ENCODE measurements at regions not wholly inside any gene's neighbourhood (a gene's known extent, or its start where the extent isn't known, plus 50 kb on each side); places are given as distances from the start of the nearest gene placed in this dataset.

DNA sequence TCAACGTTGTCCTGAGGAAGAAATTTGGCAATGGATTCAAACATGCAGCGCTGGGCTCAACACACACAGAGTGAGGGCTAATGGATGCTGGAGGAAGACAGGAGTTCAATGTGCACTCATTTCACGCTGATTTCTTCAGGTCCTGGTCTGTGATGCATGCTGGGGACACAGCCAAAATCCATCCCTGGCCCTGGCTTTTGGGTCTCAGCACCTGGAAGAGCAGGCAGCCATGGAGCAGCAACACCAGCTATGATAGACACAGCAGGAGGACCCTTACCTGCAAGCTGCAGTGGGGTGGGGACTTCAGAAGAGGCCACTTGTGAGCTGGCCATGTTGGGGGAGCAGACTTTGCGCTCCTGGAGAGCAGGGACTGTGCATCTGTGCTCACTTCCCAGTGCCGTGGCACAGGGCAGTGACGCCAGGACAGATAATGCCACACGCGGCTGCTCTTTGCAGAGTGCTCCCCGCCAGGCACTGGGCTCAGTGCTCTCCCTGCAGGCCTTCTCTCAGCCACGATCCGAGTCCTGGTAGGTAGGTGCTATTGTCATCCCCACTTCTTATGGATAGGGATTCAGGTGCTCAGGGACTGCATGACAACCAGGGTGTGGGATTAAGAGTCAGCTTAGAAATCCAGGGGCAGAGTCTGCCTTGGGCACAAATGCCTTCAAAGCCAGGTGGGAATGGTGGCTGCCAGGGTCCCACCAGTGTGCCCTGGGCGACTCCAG is 138.8 kb upstream of the UNC5B start:
- TF ChIP-seq, protein P1, sequence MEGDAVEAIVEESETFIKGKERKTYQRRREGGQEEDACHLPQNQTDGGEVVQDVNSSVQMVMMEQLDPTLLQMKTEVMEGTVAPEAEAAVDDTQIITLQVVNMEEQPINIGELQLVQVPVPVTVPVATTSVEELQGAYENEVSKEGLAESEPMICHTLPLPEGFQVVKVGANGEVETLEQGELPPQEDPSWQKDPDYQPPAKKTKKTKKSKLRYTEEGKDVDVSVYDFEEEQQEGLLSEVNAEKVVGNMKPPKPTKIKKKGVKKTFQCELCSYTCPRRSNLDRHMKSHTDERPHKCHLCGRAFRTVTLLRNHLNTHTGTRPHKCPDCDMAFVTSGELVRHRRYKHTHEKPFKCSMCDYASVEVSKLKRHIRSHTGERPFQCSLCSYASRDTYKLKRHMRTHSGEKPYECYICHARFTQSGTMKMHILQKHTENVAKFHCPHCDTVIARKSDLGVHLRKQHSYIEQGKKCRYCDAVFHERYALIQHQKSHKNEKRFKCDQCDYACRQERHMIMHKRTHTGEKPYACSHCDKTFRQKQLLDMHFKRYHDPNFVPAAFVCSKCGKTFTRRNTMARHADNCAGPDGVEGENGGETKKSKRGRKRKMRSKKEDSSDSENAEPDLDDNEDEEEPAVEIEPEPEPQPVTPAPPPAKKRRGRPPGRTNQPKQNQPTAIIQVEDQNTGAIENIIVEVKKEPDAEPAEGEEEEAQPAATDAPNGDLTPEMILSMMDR (IDR thresholded peaks at IDR 0.05): no peak
- no peak for TF ChIP-seq POLR2A (IDR thresholded peaks at IDR 0.05)

All from ovary (tissue), 3 donors.